ENCODE measurements at regions not wholly inside any gene's neighbourhood (a gene's known extent, or its start where the extent isn't known, plus 50 kb on each side); places are given as distances from the start of the nearest gene placed in this dataset.
A peak's percentile ranks its signal among the peaks of the same experiment; 100 is the strongest.

- DNase-seq (peak; percentile 57), ATAC-seq (ENCODE audit: low read depth) (peak; percentile 63)
- dilution Hi-C loops (cut with HindIII; ENCODE audit: low sequenced_read_pairs, unreplicated experiment) = no loop called here
- Histone ChIP-seq H3K27ac (ENCODE audit: insufficient read depth, low read length) (no peak overlapping the region), H2BK5ac (ENCODE audit: low read depth, low read length, poor library complexity, severe bottlenecking) (no peak overlapping the region), H2AFZ (replicated peaks; ENCODE audit: low read length, poor library complexity) (no peak overlapping the region), H3K14ac (replicated peaks; ENCODE audit: low read depth, low read length) (no peak overlapping the region), H3K18ac (ENCODE audit: low read depth, low read length) (no peak overlapping the region), H3K9me1 (ENCODE audit: insufficient read depth, low read length) (no peaks in the 10 kb centered on the region), H4K20me1 (ENCODE audit: insufficient read depth, low read length) (no peaks in the 10 kb centered on the region), H3K4me1 (ENCODE audit: control insufficient read depth, insufficient read depth, low read length) (peaks cover 1% of the 10 kb centered on the region; the same call in 1 of the 2 replicates), H3K4me2 (ENCODE audit: low read depth, low read length) (no peak overlapping the region), H3K9me3 (ENCODE audit: control insufficient read depth, insufficient read depth, low read length) (no peaks in the 10 kb centered on the region), H3K4ac (ENCODE audit: low read depth, low read length) (no peak overlapping the region), H3K23ac (ENCODE audit: low read depth, low read length) (no peak overlapping the region), H4K8ac (ENCODE audit: low read depth in 2 of 2, low read length in 2 of 2) (no peak overlapping the region), H4K5ac (ENCODE audit: low read depth, low read length) (no peak overlapping the region), H3K9ac (ENCODE audit: low read depth, low read length) (no peak overlapping the region), H3K36me3 (ENCODE audit: control insufficient read depth, insufficient read depth, low read length) (no peaks in the 10 kb centered on the region), H2AK9ac (replicated peaks; ENCODE audit: low read depth, low read length, poor library complexity) (no peak overlapping the region), H3K56ac (ENCODE audit: extremely low read depth, insufficient read depth, low read length) (no peak overlapping the region), H3K4me3 (ENCODE audit: insufficient read depth, low read depth, low read length) (no peak overlapping the region), H2BK15ac (ENCODE audit: low read depth, low read length) (no peak overlapping the region), H2BK20ac (ENCODE audit: low read depth, low read length) (no peak overlapping the region), H3K27me3 (ENCODE audit: control insufficient read depth, insufficient read depth, low read length) (peaks cover 7% of the 10 kb centered on the region; the same call in 1 of the 2 replicates), H2AK5ac (ENCODE audit: low read depth, low read length) (no peak overlapping the region), H4K91ac (ENCODE audit: insufficient read depth, low read depth, low read length) (no peak overlapping the region), H2BK120ac (ENCODE audit: low read depth, low read length) (no peak overlapping the region), H3K79me1 (ENCODE audit: low read depth in 1 of 2, low read length in 2 of 2) (no peaks in the 10 kb centered on the region)
- CTCF ChIA-PET = interaction anchor here (0.6 to 1.4 kb wide), 6 partner anchors 33 to 682 kb away, joined by 3 to 4 read pairs (median 3); no protein-coding TSS in a partner anchor
- no CpG with 5 or more reads among the region's 2 CpGs for WGBS, 2 experiments (ENCODE audit: extremely low coverage in 2 of 2, insufficient read length in 1 of 2)
- POLR2A ChIA-PET (ENCODE audit: unreplicated experiment) = no interaction called here
- intact Hi-C loops (cut with micrococcal nuclease) = loop anchor here (1.0 to 2.0 kb wide), 2 partner anchors 257 to 1764 kb away; no protein-coding TSS in a partner anchor
- TF ChIP-seq, protein P1, sequence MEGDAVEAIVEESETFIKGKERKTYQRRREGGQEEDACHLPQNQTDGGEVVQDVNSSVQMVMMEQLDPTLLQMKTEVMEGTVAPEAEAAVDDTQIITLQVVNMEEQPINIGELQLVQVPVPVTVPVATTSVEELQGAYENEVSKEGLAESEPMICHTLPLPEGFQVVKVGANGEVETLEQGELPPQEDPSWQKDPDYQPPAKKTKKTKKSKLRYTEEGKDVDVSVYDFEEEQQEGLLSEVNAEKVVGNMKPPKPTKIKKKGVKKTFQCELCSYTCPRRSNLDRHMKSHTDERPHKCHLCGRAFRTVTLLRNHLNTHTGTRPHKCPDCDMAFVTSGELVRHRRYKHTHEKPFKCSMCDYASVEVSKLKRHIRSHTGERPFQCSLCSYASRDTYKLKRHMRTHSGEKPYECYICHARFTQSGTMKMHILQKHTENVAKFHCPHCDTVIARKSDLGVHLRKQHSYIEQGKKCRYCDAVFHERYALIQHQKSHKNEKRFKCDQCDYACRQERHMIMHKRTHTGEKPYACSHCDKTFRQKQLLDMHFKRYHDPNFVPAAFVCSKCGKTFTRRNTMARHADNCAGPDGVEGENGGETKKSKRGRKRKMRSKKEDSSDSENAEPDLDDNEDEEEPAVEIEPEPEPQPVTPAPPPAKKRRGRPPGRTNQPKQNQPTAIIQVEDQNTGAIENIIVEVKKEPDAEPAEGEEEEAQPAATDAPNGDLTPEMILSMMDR (conservative IDR thresholded peaks at IDR 0.05; ENCODE audit: low read depth, low read length) = peak; percentile 68
- TF ChIP-seq, protein P2, sequence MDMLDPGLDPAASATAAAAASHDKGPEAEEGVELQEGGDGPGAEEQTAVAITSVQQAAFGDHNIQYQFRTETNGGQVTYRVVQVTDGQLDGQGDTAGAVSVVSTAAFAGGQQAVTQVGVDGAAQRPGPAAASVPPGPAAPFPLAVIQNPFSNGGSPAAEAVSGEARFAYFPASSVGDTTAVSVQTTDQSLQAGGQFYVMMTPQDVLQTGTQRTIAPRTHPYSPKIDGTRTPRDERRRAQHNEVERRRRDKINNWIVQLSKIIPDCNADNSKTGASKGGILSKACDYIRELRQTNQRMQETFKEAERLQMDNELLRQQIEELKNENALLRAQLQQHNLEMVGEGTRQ (IDR thresholded peaks at IDR 0.05; ENCODE audit: low read depth, low read length) = no peak
- TF ChIP-seq MXI1 (IDR thresholded peaks at IDR 0.05; ENCODE audit: borderline replicate concordance, low read depth, low read length) (no peak), CEBPB (IDR thresholded peaks at IDR 0.05; ENCODE audit: low read depth, low read length) (no peak), SMC3 (IDR thresholded peaks at IDR 0.05; ENCODE audit: low read depth, low read length) (peak; percentile 66), RFX5 (IDR thresholded peaks at IDR 0.05; ENCODE audit: low read depth, low read length) (no peak), RAD21 (IDR thresholded peaks at IDR 0.05; ENCODE audit: low read length) (peak; percentile 76), POLR2A (IDR thresholded peaks at IDR 0.05; ENCODE audit: low read depth, low read length) (no peak), CHD1 (IDR thresholded peaks at IDR 0.05; ENCODE audit: low read depth, low read length) (no peak), RCOR1 (IDR thresholded peaks at IDR 0.05; ENCODE audit: insufficient replicate concordance, low read length) (no peak), MAFK (IDR thresholded peaks at IDR 0.05; ENCODE audit: low read depth, low read length) (no peak)
- in situ Hi-C loops (cut with MboI; ENCODE audit: low sequenced_read_pairs) = loop anchor here (10.0 kb wide), 1 partner anchor 260 kb away; no protein-coding TSS in a partner anchor
- BruUV-seq (replicated peaks) = no TSS peak
These were observed 91.3 kb upstream of the WDR44 start for GRCh38 chrX:118254611-118255010.

Data from IMR-90 (cell line).